H1 (cell line): ENCODE measurements at regions not wholly inside any gene's neighbourhood (a gene's known extent, or its start where the extent isn't known, plus 50 kb on each side); places are given as distances from the start of the nearest gene placed in this dataset.

Experiments
- CTCF ChIA-PET: fragments of 300-600 bp; sonication (Branson Sonifier 250); formaldehyde crosslinking; loops from one replicate; lab custom pipeline; 2021; ENCODE audit not compliant: partially characterized antibody; lab: Charles Lee
- POLR2A ChIA-PET: fragments of 300-600 bp; sonication (Branson Sonifier 250); formaldehyde crosslinking; loops from one replicate; lab custom pipeline; 2021; ENCODE audit warnings: inconsistent platforms; ENCODE audit not compliant: partially characterized antibody; lab: Charles Lee
- DNase-seq, 2 experiments: peaks; one replicate each; pipeline versions ENCODE4 v3.0.0 to v3.0.0-alpha.2; 2010 to 2022; ENCODE audit warnings: low spot score in 2 of 2, low read depth in 1 of 2, mixed read lengths in 1 of 2
- FAIRE-seq: peaks from 2 replicates; lab custom pipeline; 2011; peaks lifted over from hg19 to GRCh38; lab: Jason Lieb, UNC
- H2AFZ ChIP-seq: 2 replicates; pipeline ENCODE4 v1.8.1; 2012; ENCODE audit warnings: low read length, inconsistent platforms
- H2AK5ac ChIP-seq: 2 replicates; pipeline ENCODE4 v1.6.1; 2013; ENCODE audit warnings: low read depth, low read length
- H2BK120ac ChIP-seq: replicated peaks from 2 replicates; pipeline ENCODE3; 2013; ENCODE audit warnings: low read depth, low read length, inconsistent platforms
- H2BK12ac ChIP-seq: 2 replicates; pipeline ENCODE4 v1.6.1; 2013; ENCODE audit warnings: low read depth, low read length
- H2BK15ac ChIP-seq: 2 replicates; pipeline ENCODE4 v1.6.1; 2013; ENCODE audit warnings: low read length
- H2BK20ac ChIP-seq: 2 replicates; pipeline ENCODE4 v1.6.1; 2013; ENCODE audit warnings: low read length
- H2BK5ac ChIP-seq: 2 replicates; pipeline ENCODE4 v1.6.1; 2013; ENCODE audit warnings: low read depth, low read length
- H3K14ac ChIP-seq: 2 replicates; pipeline ENCODE4 v1.6.1; 2013; ENCODE audit warnings: inconsistent platforms; ENCODE audit not compliant: insufficient read length
- H3K18ac ChIP-seq: 2 replicates; pipeline ENCODE4 v1.6.1; 2013; ENCODE audit warnings: low read length; ENCODE audit errors: extremely low read depth
- H3K23ac ChIP-seq: 2 replicates; pipeline ENCODE4 v1.6.1; 2013; ENCODE audit warnings: inconsistent platforms; ENCODE audit not compliant: insufficient read length
- H3K23me2 ChIP-seq: 2 replicates; pipeline ENCODE4 v1.6.1; 2013; ENCODE audit warnings: low read depth, low read length
- H3K27ac ChIP-seq: 2 replicates; pipeline ENCODE4 v1.6.1; 2011; ENCODE audit warnings: low read depth, low read length, inconsistent platforms
- H3K27me3 ChIP-seq, 4 experiments: replicated peaks in 1 of 4; 1 replicate in 1 of 4; 2 replicates in 3 of 4; pipeline versions ENCODE4 v1.6.1 to v1.8.1; 2011 to 2013; ENCODE audit warnings: low read length in 3 of 4, mild to moderate bottlenecking in 3 of 4, inconsistent platforms in 2 of 4, mixed read lengths in 2 of 4, moderate library complexity in 1 of 4; ENCODE audit not compliant: control insufficient read depth in 3 of 4, insufficient read depth in 3 of 4; ENCODE audit errors: extremely low read depth in 1 of 4
- H3K36me3 ChIP-seq, 4 experiments: 2 replicates each; pipeline versions ENCODE4 v1.6.1 to v1.8.1; 2011 to 2013; ENCODE audit warnings: mild to moderate bottlenecking in 4 of 4, low read length in 3 of 4, moderate library complexity in 2 of 4, control low read depth in 1 of 4, inconsistent platforms in 1 of 4; ENCODE audit not compliant: insufficient read depth in 4 of 4, control insufficient read depth in 2 of 4
- H3K4ac ChIP-seq: replicated peaks from 2 replicates; pipeline ENCODE3; 2013; ENCODE audit warnings: low read length, low read depth, mixed read lengths, inconsistent platforms; ENCODE audit not compliant: insufficient read length
- H3K4me1 ChIP-seq, 4 experiments: replicated peaks in 1 of 4; 1 replicate in 1 of 4; 2 replicates in 3 of 4; pipeline versions ENCODE4 v1.6.1 to v1.8.1; 2011 to 2013; ENCODE audit warnings: low read length in 3 of 4, inconsistent platforms in 2 of 4, mixed read lengths in 1 of 4; ENCODE audit not compliant: insufficient read depth in 4 of 4, control insufficient read depth in 3 of 4
- H3K4me2 ChIP-seq, 2 experiments: 2 replicates each; pipeline versions ENCODE4 v1.6.1 to v1.8.1; 2011 to 2013; ENCODE audit warnings: low read depth in 2 of 2, low read length in 2 of 2, control low read depth in 1 of 2, inconsistent platforms in 1 of 2, mild to moderate bottlenecking in 1 of 2; ENCODE audit not compliant: insufficient read depth in 1 of 2
- H3K4me3 ChIP-seq, 4 experiments: fragments of 200-600, 300-600 bp in 1 of 4; sonication (generic), shearing (Covaris generic), sonication (Bioruptor Twin) in 1 of 4; 2 replicates each; pipeline versions ENCODE4 v1.5.1 to v1.8.1; 2011 to 2016; ENCODE audit warnings: low read length in 4 of 4, low read depth in 3 of 4, control low read depth in 2 of 4, inconsistent platforms in 2 of 4, mild to moderate bottlenecking in 2 of 4, mixed read lengths in 1 of 4, moderate library complexity in 1 of 4; ENCODE audit not compliant: insufficient read depth in 2 of 4; ENCODE audit errors: extremely low read depth in 1 of 4
- H3K56ac ChIP-seq: replicated peaks from 2 replicates; pipeline ENCODE3; 2013; ENCODE audit warnings: low read depth, mild to moderate bottlenecking, mixed read lengths, low read length, inconsistent platforms; ENCODE audit not compliant: insufficient read length
- H3K79me1 ChIP-seq: 2 replicates; pipeline ENCODE4 v1.6.1; 2013; ENCODE audit warnings: low read depth, low read length, control low read depth
- H3K79me2 ChIP-seq, 2 experiments: 2 replicates each; pipeline versions ENCODE4 v1.6.1 to v1.8.1; 2012 to 2013; ENCODE audit warnings: low read length in 2 of 2, mild to moderate bottlenecking in 2 of 2, inconsistent platforms in 1 of 2; ENCODE audit not compliant: insufficient read depth in 2 of 2, control insufficient read depth in 1 of 2
- H3K9ac ChIP-seq, 4 experiments: replicated peaks in 1 of 4; 1 replicate in 1 of 4; 2 replicates in 3 of 4; pipeline versions ENCODE4 v1.6.1 to v1.8.1; 2011 to 2013; ENCODE audit warnings: low read depth in 3 of 4, low read length in 3 of 4, control low read depth in 2 of 4, mild to moderate bottlenecking in 2 of 4, moderate library complexity in 2 of 4, inconsistent platforms in 1 of 4; ENCODE audit errors: extremely low read depth in 1 of 4
- H3K9me3 ChIP-seq, 2 experiments: 2 replicates each; pipeline versions ENCODE4 v1.6.1 to v1.8.1; 2012 to 2013; ENCODE audit warnings: mild to moderate bottlenecking in 2 of 2, moderate library complexity in 2 of 2, control low read depth in 1 of 2, inconsistent platforms in 1 of 2, low read depth in 1 of 2, low read length in 1 of 2, mixed read lengths in 1 of 2; ENCODE audit not compliant: insufficient read depth in 2 of 2
- H4K20me1 ChIP-seq, 2 experiments: replicated peaks in 1 of 2; 2 replicates each; pipeline versions ENCODE3 to v1.8.1; 2011 to 2013; ENCODE audit warnings: inconsistent platforms in 2 of 2, low read length in 2 of 2, mild to moderate bottlenecking in 1 of 2; ENCODE audit not compliant: insufficient read depth in 2 of 2, control insufficient read depth in 1 of 2
- H4K5ac ChIP-seq: 2 replicates; pipeline ENCODE4 v1.6.1; 2013; ENCODE audit warnings: low read length, low read depth, mixed read lengths, inconsistent platforms; ENCODE audit not compliant: insufficient read length
- H4K8ac ChIP-seq: 2 replicates; pipeline ENCODE4 v1.8.0; 2013; ENCODE audit warnings: mild to moderate bottlenecking, moderate library complexity, low read length, inconsistent platforms; ENCODE audit not compliant: insufficient read depth; ENCODE audit errors: extremely low read depth
- H4K91ac ChIP-seq: replicated peaks from 2 replicates; pipeline ENCODE3; 2013; ENCODE audit warnings: low read length, mixed read lengths, inconsistent platforms; ENCODE audit not compliant: insufficient read length
- FOSL1 ChIP-seq: IDR thresholded peaks from 2 replicates; pipeline ENCODE4 v1.6.1; 2011; ENCODE audit warnings: mild to moderate bottlenecking, low read depth, low read length, moderate library complexity; ENCODE audit not compliant: insufficient read depth
- HDAC6 ChIP-seq: IDR thresholded peaks from one replicate; pipeline ENCODE4 v1.7.1; 2012; ENCODE audit warnings: low read depth, mild to moderate bottlenecking, inconsistent platforms, low read length, moderate library complexity
- NANOG ChIP-seq: IDR thresholded peaks from 2 replicates; pipeline ENCODE4 v1.6.1; 2011; ENCODE audit warnings: low read length, low read depth, mild to moderate bottlenecking, inconsistent platforms; ENCODE audit not compliant: insufficient read depth, poor library complexity, severe bottlenecking
- POU5F1 ChIP-seq: IDR thresholded peaks from 2 replicates; pipeline ENCODE4 v1.6.1; 2011; ENCODE audit warnings: low read depth, mild to moderate bottlenecking, low read length, moderate library complexity
- RFX5 ChIP-seq: IDR thresholded peaks from 2 replicates; pipeline ENCODE4 v1.6.1; 2011; ENCODE audit warnings: low read depth, low read length, improper control_type of control experiment, borderline replicate concordance
- RXRA ChIP-seq: IDR thresholded peaks from 2 replicates; pipeline ENCODE4 v1.6.1; 2011; ENCODE audit warnings: low read depth, mild to moderate bottlenecking, low read length, moderate library complexity; ENCODE audit not compliant: insufficient read depth
- SAP30 ChIP-seq: fragments of 300-600 bp; sonication (generic); IDR thresholded peaks from 2 replicates; pipeline ENCODE4 v1.7.1; 2012; ENCODE audit warnings: low read length, moderate library complexity, mild to moderate bottlenecking, inconsistent platforms; ENCODE audit not compliant: insufficient read depth, insufficient replicate concordance
- WGBS, 2 experiments: shearing (Covaris generic) in 1 of 2; methylation state at CpG; one replicate each; pipeline versions ENCODE4 v1.1.6 to v1.1.7; 2013 to 2015; ENCODE audit warnings: low lambda C conversion rate in 2 of 2, mixed read lengths in 2 of 2, inconsistent platforms in 1 of 2, low coverage in 1 of 2, missing lambda C conversion rate in 1 of 2; ENCODE audit not compliant: insufficient replicate concordance in 2 of 2, insufficient coverage in 1 of 2, insufficient read length in 1 of 2; ENCODE audit errors: extremely low coverage in 1 of 2, missing lambda C conversion rate in 1 of 2; 5-methylcytosine and 5-hydroxymethylcytosine counted together
- TF ChIP-seq, protein P1 (sequence below), 3 experiments: IDR thresholded peaks; 1 replicate in 2 of 3; 2 replicates in 1 of 3; pipeline versions ENCODE4 v1.5.1 to v1.6.1; 2011; ENCODE audit warnings: low read length in 3 of 3, mild to moderate bottlenecking in 3 of 3, inconsistent platforms in 2 of 3, low read depth in 1 of 3, moderate library complexity in 1 of 3; ENCODE audit not compliant: insufficient read depth in 1 of 3; ENCODE audit errors: control extremely low read depth in 1 of 3

DNA sequence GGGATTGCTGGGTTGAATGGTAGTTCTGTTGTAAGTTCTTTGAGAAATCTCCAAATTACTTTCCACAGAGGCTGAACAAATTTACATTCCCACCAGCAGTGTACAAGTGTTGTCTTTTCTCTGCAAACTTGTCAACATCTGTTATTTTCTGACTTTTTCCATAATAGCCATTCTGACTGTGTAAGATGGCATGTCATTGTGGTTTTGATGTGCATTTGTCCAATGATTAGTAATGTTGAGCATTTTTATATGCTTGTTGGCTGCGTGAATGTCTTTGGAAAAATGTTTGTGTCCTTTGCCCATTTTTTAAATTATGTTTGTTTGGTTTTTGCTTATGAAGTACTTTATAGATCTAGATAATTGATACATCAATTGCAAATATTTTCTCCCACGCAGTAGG, 1025.0 kb downstream of the JRKL start:
- no peak overlapping the region for H3K4ac ChIP-seq
- H3K4me3 ChIP-seq, result no peak overlapping the region
- H3K4me2 ChIP-seq, result no peak overlapping the region
- H3K4me1 ChIP-seq, result no peaks in the 10 kb centered on the region
- no peak for DNase-seq
- no peaks in the 10 kb centered on the region for H3K79me2 ChIP-seq
- H3K9ac ChIP-seq, result no peak overlapping the region
- no peak overlapping the region for H4K8ac ChIP-seq
- H2BK20ac ChIP-seq, result no peak overlapping the region
- no peak overlapping the region for H3K18ac ChIP-seq
- POLR2A ChIA-PET, result no interaction called here
- no peak overlapping the region for H3K27ac ChIP-seq
- H2BK5ac ChIP-seq, result no peak overlapping the region
- TF ChIP-seq POU5F1, result no peak
- no peak for TF ChIP-seq RFX5
- TF ChIP-seq RXRA, result no peak
- TF ChIP-seq FOSL1, result no peak
- no peak for TF ChIP-seq HDAC6
- TF ChIP-seq, protein P1, sequence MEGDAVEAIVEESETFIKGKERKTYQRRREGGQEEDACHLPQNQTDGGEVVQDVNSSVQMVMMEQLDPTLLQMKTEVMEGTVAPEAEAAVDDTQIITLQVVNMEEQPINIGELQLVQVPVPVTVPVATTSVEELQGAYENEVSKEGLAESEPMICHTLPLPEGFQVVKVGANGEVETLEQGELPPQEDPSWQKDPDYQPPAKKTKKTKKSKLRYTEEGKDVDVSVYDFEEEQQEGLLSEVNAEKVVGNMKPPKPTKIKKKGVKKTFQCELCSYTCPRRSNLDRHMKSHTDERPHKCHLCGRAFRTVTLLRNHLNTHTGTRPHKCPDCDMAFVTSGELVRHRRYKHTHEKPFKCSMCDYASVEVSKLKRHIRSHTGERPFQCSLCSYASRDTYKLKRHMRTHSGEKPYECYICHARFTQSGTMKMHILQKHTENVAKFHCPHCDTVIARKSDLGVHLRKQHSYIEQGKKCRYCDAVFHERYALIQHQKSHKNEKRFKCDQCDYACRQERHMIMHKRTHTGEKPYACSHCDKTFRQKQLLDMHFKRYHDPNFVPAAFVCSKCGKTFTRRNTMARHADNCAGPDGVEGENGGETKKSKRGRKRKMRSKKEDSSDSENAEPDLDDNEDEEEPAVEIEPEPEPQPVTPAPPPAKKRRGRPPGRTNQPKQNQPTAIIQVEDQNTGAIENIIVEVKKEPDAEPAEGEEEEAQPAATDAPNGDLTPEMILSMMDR (IDR thresholded peaks at IDR 0.05; ENCODE audit: control extremely low read depth in 1 of 3, insufficient read depth in 1 of 3, low read depth in 1 of 3, low read length in 3 of 3), result no peak
- TF ChIP-seq NANOG, result no peak
- TF ChIP-seq SAP30, result no peak
- H3K27me3 ChIP-seq, result no peaks in the 10 kb centered on the region
- H2AFZ ChIP-seq, result no peak overlapping the region
- no peaks in the 10 kb centered on the region for H3K9me3 ChIP-seq
- H3K14ac ChIP-seq, result no peak overlapping the region
- no peaks in the 10 kb centered on the region for H3K79me1 ChIP-seq
- 95% methylated on average over 2 of the region's 2 CpGs; no CpG with 5 or more reads in 1 of the 2 experiments for WGBS, 2 experiments
- H3K23me2 ChIP-seq, result no peaks in the 10 kb centered on the region
- H2BK120ac ChIP-seq, result no peak overlapping the region
- H2BK15ac ChIP-seq, result no peak overlapping the region
- H4K20me1 ChIP-seq, result no peaks in the 10 kb centered on the region
- no peak for FAIRE-seq
- no peak overlapping the region for H4K5ac ChIP-seq
- no peak overlapping the region for H3K23ac ChIP-seq
- no peak overlapping the region for H2AK5ac ChIP-seq
- CTCF ChIA-PET, result no interaction called here
- H3K56ac ChIP-seq, result no peak overlapping the region
- no peaks in the 10 kb centered on the region for H3K36me3 ChIP-seq
- no peak overlapping the region for H4K91ac ChIP-seq
- no peak overlapping the region for H2BK12ac ChIP-seq
